Bronchial epithelial cell (primary cell): ENCODE measurements at regions not wholly inside any gene's neighbourhood (a gene's known extent, or its start where the extent isn't known, plus 50 kb on each side); places are given as distances from the start of the nearest gene placed in this dataset.

Experiments
- DNase-seq: peaks from one replicate; pipeline ENCODE4 v3.0.0-alpha.2; 2010; ENCODE audit warnings: low read depth
- FAIRE-seq: peaks from 2 replicates; lab custom pipeline; 2011; peaks lifted over from hg19 to GRCh38; lab: Jason Lieb, UNC
- H3K27me3 ChIP-seq: 2 replicates; pipeline ENCODE4 v1.5.1; 2011; ENCODE audit warnings: low read length; ENCODE audit not compliant: control insufficient read depth, insufficient read depth
- H3K36me3 ChIP-seq: 2 replicates; pipeline ENCODE4 v1.5.1; 2011; ENCODE audit warnings: low read length; ENCODE audit not compliant: control insufficient read depth, insufficient read depth
- H3K4me3 ChIP-seq: 2 replicates; pipeline ENCODE4 v1.5.1; 2011; ENCODE audit warnings: mild to moderate bottlenecking, low read depth, low read length, control low read depth
- CTCF ChIP-seq: IDR thresholded peaks from 2 replicates; pipeline ENCODE4 v1.5.1; 2011; ENCODE audit warnings: mild to moderate bottlenecking, moderate library complexity, low read length, control low read depth, inconsistent platforms; ENCODE audit not compliant: insufficient read depth, severe bottlenecking

GRCh38 chr18:79595876-79596374, 83.7 kb upstream of the CTDP1 start:
- Histone ChIP-seq H3K4me3 (no peak overlapping the region), H3K27me3 (peaks cover 3% of the 10 kb centered on the region), H3K36me3 (no peaks in the 10 kb centered on the region)
- FAIRE-seq: no peak
- no peak for DNase-seq
- no peak for TF ChIP-seq CTCF

GRCh38 chr18:79596446-79597175, 83.0 kb upstream of the CTDP1 start:
- no peak for FAIRE-seq
- Histone ChIP-seq H3K27me3 (peaks cover 3% of the 10 kb centered on the region), H3K36me3 (no peaks in the 10 kb centered on the region), H3K4me3 (no peak overlapping the region)
- no peak for DNase-seq
- no peak for TF ChIP-seq CTCF

DNA sequence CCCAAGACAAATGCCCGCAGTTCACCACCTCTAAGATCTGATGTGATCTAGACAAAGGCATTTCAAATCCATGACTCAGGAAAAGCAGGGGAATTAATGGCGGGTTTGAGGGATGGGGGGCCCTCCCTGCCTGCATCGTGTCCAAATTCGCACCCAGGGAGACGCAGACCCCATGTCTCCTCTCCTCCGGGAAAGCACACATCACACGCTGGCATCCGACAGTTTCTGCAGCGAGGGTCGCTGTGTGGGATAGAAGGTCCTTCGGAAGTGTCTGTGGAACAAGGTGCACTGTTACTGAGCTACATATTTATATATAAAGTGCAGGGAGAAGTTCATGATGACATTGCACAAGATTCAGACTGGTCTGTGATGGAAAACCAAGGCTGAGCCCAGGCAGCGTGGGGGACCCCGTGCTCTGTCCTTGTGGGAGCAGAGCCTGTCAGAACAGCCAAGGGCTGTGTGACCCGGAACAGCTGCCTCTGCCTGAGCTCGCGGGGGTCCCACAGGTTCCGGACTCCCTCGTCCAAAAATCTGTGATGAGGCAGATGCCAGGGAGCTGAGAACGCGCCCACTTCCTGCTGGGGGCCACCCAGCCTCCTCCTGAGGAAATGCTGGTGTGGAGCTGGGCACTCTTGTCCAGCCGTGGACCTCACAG, 82.3 kb upstream of the CTDP1 start:
- FAIRE-seq (no peak), DNase-seq (no peak)
- Histone ChIP-seq H3K36me3 (no peaks in the 10 kb centered on the region), H3K4me3 (no peak overlapping the region), H3K27me3 (peaks cover 3% of the 10 kb centered on the region)
- no peak for TF ChIP-seq CTCF

DNA sequence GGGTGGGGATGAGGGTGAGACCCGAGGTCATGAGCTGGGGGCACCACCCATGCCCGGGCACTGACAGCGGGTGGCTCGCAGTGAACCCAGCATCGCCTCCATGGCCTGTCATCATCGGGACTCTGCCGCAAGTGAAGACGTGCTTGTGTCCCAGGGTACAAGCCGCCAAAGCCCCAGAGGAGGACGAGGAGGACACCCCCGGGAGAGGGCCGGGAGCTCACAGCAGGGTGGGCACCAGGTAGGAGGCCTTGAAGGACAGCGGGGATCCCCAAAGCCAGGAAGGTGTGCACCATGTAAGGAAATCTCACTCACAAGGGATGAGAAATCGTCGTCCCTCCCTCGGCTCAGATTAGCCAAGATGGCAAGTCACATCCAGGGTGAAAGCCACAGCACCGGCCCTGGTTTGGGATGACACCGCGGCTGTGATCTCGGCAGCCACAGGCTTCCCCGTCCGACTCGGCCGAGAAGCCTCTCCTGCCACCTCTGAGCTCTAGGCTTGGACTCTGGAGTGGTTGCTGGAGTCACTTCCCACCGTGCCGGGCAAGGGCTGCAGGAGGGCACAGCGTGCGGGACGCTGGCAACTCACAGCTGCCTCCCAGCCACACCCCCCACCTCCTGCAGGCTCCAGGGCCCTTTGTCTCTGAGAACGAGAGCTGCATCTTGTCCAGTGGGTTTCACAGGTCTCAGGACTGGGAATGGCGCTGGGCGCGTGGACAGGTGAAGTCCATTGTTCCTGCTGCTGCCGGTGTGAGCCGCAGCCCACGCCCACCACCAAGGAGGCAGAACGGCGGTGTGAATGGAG, 81.6 kb upstream of the CTDP1 start:
- Histone ChIP-seq H3K36me3 (no peaks in the 10 kb centered on the region), H3K4me3 (no peak overlapping the region), H3K27me3 (peaks cover 3% of the 10 kb centered on the region)
- DNase-seq (no peak), FAIRE-seq (no peak)
- TF ChIP-seq CTCF: no peak

DNA sequence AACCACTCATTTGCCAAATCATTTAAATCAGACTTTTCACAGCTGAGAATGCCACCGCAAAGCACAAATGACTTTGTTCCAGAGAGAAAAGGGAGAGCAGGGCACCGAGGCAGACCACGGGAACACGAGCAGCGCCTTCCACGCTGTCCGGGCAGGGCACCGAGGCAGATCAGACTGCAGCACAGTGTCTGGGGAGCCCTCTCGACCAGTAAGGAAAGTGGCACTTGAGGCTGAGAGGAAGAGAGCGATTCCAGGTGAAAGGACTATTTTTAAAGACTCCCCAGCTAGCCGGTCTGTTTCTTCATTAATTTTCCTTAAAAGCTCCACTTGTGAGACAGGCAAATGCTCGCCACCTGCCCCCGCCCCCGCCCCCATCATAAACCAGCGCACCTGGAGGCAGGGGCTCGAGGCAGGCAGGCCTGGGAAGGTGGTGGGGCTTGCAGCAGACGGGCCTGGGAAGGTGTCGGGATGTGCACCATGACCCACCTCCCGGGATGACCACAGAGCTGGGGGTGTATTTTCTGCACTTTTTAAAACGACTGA, 80.9 kb upstream of the CTDP1 start:
- H3K27me3 ChIP-seq: peaks cover 3% of the 10 kb centered on the region
- DNase-seq (no peak), FAIRE-seq (no peak)
- TF ChIP-seq CTCF: no peak
- H3K36me3 ChIP-seq: no peaks in the 10 kb centered on the region
- no peak overlapping the region for H3K4me3 ChIP-seq
